CD4-positive, CD25-positive, alpha-beta regulatory T cell (primary cell): ENCODE measurements at regions not wholly inside any gene's neighbourhood (a gene's known extent, or its start where the extent isn't known, plus 50 kb on each side); places are given as distances from the start of the nearest gene placed in this dataset.
"Not testable (repeated sequence)": the region's sequence is repeated elsewhere in the genome, so short reads cannot be mapped to it uniquely, and the experiment has no call there.

ENCODE experiments used
- ATAC-seq, 2 donors: fragments of 150-1000 bp; cut with Tn5 transposase; one replicate each; pipeline ENCODE4 v1.10.0; 2021; ENCODE audit warnings: low read depth in 2 of 2, moderate number of reproducible peaks in 2 of 2, moderate library complexity in 1 of 2
- DNase-seq, 3 donors: peaks; one replicate each; pipeline versions ENCODE4 v3.0.0 to v3.0.0-alpha.2; 2012 to 2022; ENCODE audit warnings: mixed read lengths in 1 of 3
- H3K27ac ChIP-seq: one replicate; pipeline ENCODE4 v1.7.0; 2013; ENCODE audit warnings: mild to moderate bottlenecking, low read length; ENCODE audit not compliant: insufficient read depth, poor library complexity, severe bottlenecking
- H3K27me3 ChIP-seq: one replicate; pipeline ENCODE4 v1.7.0; 2013; ENCODE audit warnings: low read length; ENCODE audit not compliant: control insufficient read depth, insufficient read depth
- H3K36me3 ChIP-seq: one replicate; pipeline ENCODE4 v1.7.0; 2013; ENCODE audit warnings: mild to moderate bottlenecking, low read length, moderate library complexity; ENCODE audit not compliant: control insufficient read depth, insufficient read depth
- H3K4me1 ChIP-seq: 2 replicates; pipeline ENCODE4 v1.7.0; 2013; ENCODE audit warnings: mild to moderate bottlenecking, low read length; ENCODE audit not compliant: insufficient read depth, control insufficient read depth, poor library complexity, severe bottlenecking
- H3K4me3 ChIP-seq: one replicate; pipeline ENCODE4 v1.7.0; 2013; ENCODE audit warnings: low read depth, mild to moderate bottlenecking, low read length, moderate library complexity
- H3K9me3 ChIP-seq, 2 experiments: 1 replicate in 1 of 2; 2 replicates in 1 of 2; pipeline ENCODE4 v1.7.0; 2013; ENCODE audit warnings: low read length in 2 of 2, mild to moderate bottlenecking in 1 of 2, moderate library complexity in 1 of 2; ENCODE audit not compliant: control insufficient read depth in 2 of 2
- H3K27ac Mint-ChIP-seq, 3 donors: one replicate each; pipeline ENCODE4 v1.8.0; 2020 to 2022; ENCODE audit warnings: mild to moderate bottlenecking in 3 of 3, mixed read lengths in 3 of 3, moderate library complexity in 2 of 3
- H3K27me3 Mint-ChIP-seq: one replicate; pipeline ENCODE4 v1.8.0; 2022; ENCODE audit warnings: mild to moderate bottlenecking, mixed read lengths
- H3K36me3 Mint-ChIP-seq: one replicate; pipeline ENCODE4 v1.8.0; 2020; ENCODE audit warnings: mixed read lengths
- H3K4me1 Mint-ChIP-seq, 4 donors: one replicate each; pipeline ENCODE4 v1.8.0; 2020 to 2022; ENCODE audit warnings: mixed read lengths in 4 of 4, mild to moderate bottlenecking in 1 of 4
- H3K4me3 Mint-ChIP-seq, 4 donors: one replicate each; pipeline ENCODE4 v1.8.0; 2020 to 2022; ENCODE audit warnings: mild to moderate bottlenecking in 4 of 4, mixed read lengths in 4 of 4, moderate library complexity in 3 of 4
- H3K9me3 Mint-ChIP-seq, 7 donors: one replicate each; pipeline ENCODE4 v1.8.0; 2020 to 2022; ENCODE audit warnings: mixed read lengths in 7 of 7, mild to moderate bottlenecking in 3 of 7, moderate library complexity in 2 of 7

- H3K4me3 Mint-ChIP-seq, H3K9me3 Mint-ChIP-seq, H3K27me3 Mint-ChIP-seq, H3K9me3 ChIP-seq, H3K4me1 ChIP-seq, H3K36me3 Mint-ChIP-seq, H3K4me1 Mint-ChIP-seq, DNase-seq, H3K27ac Mint-ChIP-seq, ATAC-seq, H3K4me3 ChIP-seq, H3K27me3 ChIP-seq, H3K36me3 ChIP-seq, H3K27ac ChIP-seq: not testable (repeated sequence)
Measured at GRCh38 chr7:1620176-1620575, 49.9 kb upstream of the ELFN1 start.

- Mint-ChIP-seq H3K36me3 (no peaks in the 10 kb centered on the region), H3K4me3 (no peak overlapping the region), H3K4me1 (no peaks in the 10 kb centered on the region), H3K27me3 (no peaks in the 10 kb centered on the region), H3K9me3 (peaks cover 0 to 1% (median 0%) of the 10 kb centered on the region in 7 donors), H3K27ac (no peak overlapping the region)
- Histone ChIP-seq H3K27ac (no peak overlapping the region), H3K36me3 (no peaks in the 10 kb centered on the region), H3K27me3 (no peaks in the 10 kb centered on the region), H3K4me1 (no peaks in the 10 kb centered on the region), H3K4me3 (no peak overlapping the region), H3K9me3 (no peaks in the 10 kb centered on the region)
- DNase-seq (peak in 1 of 3 donors; percentile 22), ATAC-seq (no peak)
Measured at GRCh38 chr7:1619152-1620079, 49.6 kb upstream of the PSMG3 start.
